GM21390 (cell line): ENCODE measurements at regions not wholly inside any gene's neighbourhood (a gene's known extent, or its start where the extent isn't known, plus 50 kb on each side); places are given as distances from the start of the nearest gene placed in this dataset.

Experiments used
- ATAC-seq: cut with Tn5 transposase; IDR thresholded peaks from one replicate; pipeline ENCODE4 v1.9.1; 2021; ENCODE audit not compliant: unreplicated experiment

DNA sequence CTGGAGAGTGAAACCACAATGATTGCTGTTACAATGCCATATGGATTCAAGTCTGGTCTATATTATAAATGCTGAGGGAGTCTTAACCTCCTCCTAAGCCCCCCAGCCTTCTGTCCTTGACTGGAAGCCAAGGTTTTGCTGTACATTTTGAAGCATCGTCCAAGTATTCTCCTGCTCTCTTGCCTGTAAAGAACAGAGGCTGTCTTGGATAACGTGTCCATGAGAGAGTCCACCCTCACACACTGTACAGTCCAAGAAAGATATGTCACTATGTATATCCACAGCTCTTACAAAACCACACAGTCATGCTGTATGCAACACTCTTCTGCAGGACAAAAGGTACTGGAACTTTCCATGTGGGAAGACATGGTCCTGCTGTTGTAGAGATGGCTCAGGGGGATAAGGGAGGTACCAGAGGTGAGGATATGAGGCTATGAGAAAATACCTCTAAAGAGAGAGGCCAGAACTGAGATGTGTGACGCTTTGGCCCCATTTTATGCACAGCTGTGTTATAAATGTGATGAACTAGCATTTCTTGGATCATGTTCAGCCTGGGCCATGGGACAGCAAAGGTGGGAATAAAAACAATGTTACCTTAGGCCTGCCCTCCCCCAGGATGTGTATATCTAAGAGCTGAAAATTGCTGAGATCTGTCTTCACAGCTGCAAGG is 678.6 kb downstream of the IQCM start:
- no peak for ATAC-seq

DNA sequence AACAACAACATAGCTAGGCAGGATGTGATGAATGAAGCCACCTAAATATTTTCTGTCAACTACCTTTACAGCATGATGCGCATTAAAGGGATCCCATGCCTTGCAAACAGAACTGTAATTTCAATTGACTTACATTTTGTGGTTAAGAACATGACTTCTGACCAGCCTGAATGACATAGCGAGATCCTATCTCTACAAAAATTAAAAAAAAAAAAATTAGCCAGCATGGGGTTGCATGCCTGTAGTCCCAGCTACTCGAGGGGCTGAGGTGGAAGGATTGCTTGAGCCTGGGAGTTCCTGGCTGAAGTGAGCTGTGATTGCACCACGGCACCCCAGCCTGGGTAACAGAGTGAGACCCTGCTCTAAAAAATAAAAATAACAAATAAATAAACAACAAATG is 680.6 kb downstream of the IQCM start:
- no peak for ATAC-seq

DNA sequence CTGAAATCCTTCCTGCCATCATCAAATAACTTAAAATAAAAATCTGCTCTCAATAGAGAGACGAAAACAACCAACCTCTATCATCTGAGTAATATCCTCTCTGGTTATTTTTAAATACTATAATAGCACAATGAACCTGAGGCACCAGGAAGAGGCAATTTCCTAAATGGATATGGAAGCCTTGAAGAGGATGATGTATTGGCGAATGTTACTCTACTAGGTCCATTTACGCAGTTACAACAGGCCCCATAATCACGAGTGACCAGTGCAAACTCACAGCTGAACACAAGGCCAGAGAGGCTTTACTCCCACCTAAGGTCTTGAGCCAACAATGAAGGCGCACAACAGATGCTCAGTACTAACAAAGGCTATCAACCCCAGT is 678.8 kb upstream of the NR3C2 start:
- ATAC-seq, result no peak

DNA sequence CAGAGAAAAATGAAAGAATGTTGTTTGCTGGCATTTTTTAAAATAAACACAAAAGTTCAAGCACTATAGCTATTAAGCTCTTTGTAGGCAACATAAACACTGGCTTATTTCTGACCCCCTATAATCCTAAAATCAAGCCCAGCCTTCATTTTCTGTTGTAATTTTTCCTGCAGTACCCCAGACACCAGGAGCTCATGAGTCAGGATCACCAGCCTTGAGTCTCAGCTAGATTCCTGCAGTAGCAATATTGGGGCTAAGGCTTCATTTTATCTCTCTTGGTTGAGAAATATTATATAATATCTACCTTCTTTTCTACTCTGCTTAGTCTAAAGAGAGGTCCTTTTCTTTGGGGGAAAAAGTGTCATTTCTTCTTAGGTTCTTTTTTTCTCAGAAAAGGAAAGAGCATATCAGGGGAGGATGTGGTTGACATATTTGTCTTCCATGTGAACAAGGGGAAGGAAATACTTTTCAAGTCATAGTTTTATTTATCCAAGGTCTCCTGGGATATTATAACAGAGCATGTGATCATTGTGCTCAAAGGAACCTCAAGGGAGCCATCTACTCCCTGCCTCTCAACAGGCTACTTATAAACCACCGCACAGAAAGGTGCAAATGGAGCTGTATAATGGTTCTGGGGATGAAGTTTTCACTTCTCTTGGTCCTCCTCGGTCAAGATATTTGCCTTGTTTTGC is 678.3 kb upstream of the NR3C2 start:
- ATAC-seq, result no peak

DNA sequence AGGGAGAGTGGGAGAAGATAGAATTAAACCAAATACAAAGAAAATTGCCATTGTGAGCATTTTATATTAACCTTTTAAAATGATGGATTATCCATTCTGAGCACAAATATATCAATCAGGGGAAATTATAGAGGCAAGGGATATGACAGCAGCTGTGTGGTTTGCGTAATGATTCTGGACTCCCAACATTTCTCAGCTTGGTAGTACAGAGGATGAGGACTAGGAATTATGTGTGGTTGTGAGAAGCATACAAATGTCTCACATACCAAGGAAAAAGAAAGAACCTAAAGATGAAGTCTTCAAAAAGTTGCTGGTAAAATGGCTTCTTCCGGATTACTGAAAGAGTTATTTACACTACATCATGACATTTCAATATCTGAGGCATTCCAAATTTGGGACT is 674.6 kb upstream of the NR3C2 start:
- ATAC-seq, result no peak

DNA sequence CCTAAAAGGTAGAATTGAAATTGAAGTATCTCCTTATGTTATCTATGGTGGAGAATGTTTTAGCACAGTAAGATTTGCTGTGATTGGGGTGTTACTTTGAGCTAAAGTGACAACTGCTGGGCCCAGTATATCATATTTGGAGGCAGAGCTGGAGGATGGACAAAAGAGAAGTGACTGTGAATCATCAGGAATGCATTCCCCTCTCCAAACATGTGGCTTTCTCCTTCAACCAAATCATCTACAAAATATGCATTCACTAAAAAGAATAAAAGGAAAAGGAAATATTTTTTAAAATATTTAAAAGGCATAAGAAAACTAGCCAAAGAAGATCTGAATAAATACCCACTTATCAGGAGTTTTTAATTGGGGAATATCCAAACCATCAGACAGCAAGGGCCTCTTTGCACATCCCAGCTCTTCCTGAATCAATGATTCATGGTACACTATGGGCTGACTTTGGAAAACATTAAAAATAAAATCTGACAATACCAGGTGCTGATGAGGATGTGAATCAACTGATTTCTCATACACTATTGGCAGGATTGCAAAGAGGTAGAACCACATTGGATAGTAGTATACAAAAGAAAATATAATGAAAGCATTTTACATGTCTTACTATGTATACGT is 671.7 kb upstream of the NR3C2 start:
- ATAC-seq, result no peak

DNA sequence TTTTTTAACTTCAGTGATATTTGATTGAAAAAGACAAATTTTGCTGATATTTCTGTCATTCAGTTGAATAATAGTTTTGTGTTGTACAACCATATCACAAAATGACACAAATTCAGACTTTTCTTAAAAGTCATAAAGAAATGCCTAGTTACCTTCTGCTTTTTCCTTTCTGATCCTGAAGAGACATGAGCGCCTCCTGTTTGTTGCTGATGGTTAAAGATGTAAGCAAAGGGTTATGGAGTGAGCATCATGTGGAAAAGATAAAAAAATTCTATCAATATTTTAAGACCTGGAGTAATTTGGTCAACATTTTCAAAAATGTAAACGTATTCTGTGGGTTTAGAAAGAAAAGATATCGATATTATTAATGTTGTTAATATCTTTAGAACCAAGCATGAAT is 669.9 kb upstream of the NR3C2 start:
- no peak for ATAC-seq

DNA sequence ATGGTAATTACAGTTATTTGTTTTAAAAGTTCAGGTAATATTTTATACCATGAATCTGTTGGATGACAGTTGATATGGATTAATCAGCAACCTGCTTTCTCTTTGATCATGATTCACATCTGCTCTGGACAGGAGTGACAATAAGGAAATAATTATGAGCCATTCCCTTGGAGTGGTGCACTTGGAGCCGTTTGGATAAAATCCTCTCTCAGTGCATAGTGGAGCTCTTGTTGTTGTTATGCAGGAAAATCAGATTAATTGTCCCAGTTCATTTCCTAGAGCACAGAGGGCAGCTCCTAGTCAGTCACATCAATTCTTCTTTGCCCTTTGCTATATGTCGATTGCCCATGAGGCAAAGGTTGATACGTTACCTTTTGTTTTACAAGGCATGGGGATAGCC is 668.3 kb upstream of the NR3C2 start:
- ATAC-seq, result no peak

DNA sequence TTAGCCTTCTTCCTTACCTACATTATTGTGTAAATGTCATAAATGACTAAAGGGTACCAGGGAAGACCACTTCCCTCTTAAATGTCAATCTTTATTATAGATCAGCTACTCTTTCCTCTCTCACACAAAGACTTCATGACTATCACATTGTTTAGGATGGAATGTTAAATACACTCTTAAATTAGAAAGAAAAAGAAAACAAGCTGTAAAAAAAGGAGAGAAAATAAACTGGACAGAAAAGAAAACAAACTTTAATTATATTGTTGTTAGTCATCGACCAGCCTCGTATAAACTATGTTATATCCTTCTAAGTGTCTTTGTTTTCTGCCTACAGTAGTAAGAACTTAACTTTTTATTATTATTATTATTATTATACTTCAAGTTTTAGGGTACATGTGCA is 666.4 kb upstream of the NR3C2 start:
- ATAC-seq, result no peak

DNA sequence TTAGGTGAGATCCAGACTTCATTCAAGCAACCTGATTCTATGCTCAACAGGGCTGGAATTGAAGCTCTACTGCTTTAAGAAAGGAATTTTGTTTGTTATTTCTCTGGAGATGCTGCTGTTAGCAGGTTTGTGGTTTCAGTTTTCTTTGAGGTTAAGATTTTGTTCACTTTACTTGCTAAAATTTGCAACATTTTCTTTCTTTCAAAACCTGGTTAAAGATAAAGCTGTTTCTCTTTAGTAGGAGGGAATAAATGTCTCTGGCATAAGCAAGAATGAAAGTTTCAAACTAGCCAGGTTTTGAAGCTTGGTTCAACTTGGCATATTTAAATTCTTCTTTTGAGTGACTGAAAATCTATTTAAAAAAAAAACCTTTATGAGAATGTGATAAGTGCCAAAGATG is 660.6 kb upstream of the NR3C2 start:
- no peak for ATAC-seq

DNA sequence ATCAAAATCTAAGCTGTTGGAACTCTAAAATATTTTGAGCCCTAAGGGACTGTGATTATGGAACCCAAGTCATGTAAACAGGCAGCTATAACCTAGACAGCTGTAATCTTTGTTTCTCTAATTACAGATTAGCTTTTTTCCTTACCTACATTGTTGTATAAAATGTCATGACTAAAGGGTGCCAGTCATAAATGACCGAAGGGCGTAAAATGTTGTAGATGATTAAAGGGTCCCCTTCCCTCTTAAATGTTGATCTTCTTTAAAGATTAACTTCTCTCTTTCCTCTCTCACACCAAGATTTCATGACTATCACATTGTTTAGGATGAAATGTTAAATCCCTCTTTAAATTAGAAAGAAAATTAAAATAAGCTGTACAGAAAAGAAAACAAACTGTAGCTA is 659.4 kb upstream of the NR3C2 start:
- ATAC-seq, result no peak

DNA sequence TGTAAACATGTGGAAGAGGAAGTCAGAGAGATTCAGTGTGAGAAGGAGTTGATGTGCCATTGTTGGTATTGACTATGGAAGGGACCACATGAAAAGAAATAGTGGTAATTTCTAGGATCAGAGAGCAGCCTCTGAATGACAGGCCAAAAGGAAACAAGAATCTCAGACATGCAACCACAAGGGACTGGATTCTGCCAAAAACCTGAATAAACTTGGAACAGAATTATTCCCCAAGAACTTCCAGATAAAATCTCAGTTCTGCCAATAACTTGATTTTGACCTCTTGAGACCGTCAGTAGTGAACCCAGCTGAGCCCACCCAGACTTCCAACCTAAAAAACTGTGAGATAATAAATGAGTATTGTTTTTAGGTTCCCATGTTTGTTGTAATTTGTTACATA is 653.6 kb upstream of the NR3C2 start:
- no peak for ATAC-seq

DNA sequence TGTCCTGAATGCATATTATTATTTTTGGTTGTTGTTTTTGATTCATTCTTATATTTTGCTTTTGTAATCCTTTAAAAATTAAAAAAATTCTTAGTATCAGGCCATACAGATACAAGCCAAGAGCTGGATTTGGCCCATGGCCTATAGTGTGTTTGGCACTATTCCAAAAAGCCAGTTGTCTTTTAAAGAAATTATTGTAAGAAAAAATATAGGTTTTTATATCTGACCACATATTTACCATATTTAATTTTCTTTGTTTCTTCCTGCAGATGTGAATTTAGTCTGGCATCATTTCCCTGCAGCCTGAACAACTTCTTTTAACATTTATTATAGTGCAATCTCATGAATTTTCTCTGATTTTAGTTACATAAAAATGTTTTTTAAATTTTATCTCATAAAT is 652.8 kb upstream of the NR3C2 start:
- no peak for ATAC-seq

DNA sequence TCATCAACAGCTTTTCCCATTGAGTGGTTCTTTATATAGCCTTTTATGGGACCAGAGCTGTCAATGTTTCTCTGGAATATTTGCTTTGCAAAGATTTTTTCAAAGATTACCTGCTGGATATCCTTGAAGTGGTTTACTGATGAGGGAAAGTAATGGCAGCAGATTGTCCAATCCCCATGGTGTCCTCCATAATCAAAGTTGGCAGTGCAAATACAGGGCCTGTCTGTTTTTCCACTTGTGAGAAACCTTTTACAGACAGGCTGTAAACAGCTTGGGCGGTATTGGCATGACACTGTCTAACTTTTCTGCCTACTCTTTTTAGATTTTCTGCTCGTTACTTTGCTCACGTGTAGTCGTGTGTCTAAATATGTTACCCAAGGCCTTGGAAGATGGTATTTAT is 641.9 kb upstream of the NR3C2 start:
- ATAC-seq, result no peak

DNA sequence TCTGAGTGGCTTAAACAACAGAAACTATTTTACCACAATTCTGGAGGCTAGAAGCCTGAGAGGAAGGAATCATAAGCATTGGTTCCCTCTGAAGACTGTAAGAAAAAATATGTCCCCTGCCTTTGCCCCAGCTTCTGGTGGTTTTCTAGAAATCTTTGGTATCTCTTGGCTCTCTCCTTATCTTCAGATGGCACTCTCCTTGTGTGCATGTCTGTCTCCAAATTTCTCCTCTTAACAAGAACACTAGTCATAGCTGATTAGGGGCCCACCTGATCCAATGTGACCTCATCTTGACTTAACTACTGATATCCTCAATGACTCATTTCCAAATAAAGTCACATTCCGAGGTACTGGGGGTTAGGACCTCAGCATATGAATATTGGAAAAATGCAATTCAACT is 635.0 kb upstream of the NR3C2 start:
- ATAC-seq, result no peak

DNA sequence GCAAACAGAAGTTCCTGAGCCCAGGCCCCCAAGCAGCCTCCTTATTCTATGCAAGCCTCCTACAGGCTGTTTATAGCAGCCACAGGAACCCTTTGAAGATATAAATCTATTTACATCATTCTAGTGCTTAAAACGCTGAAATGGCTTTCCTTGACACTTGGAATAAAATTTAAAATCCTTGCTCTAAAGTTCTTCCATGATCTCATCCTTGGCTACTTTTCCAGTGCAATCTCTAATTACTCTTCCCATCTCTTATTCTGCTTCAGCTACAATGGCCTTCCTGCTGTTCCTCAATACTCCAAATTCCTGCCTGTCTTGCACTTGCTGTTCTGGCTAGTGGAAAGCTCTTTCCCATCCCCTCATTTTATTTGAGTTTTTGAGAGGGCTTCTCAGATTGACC is 634.2 kb upstream of the NR3C2 start:
- ATAC-seq, result no peak

DNA sequence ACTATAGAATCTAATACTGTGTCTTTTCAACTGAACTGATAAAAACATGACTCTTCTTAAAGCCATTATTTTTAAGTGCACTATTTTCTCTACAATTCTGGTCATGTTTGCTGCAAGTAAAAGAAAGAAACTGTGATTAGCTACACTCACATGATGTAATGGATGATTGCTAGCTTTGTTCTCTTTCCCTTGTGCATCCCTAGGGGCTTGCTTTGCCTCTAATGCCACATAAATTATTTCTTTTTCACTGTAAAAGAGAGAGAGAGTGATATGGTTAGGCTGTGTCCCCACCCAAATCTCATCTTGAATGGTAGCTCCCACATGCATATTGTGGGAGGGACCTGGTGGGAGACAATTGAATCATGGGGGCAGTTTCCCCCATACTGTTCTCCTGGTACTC is 630.2 kb upstream of the NR3C2 start:
- no peak for ATAC-seq

DNA sequence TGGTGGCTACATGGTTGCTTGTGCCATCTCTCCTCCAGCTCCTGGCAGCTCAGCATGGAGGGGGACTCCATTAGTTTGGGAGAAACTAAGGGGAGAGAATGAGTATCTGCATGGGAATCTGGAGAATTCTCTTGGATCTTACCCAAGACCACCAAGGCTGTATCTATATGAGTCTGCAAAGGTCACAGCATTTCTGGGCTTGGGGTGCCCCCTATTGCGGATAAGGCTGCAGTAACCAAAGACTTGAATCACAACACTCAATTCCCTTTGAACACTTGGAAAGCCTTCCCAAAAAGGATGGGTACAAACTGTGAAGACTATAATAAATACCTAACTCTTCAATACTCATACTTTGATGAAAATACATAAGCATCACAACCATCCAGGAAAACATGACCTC is 623.5 kb upstream of the NR3C2 start:
- no peak for ATAC-seq

DNA sequence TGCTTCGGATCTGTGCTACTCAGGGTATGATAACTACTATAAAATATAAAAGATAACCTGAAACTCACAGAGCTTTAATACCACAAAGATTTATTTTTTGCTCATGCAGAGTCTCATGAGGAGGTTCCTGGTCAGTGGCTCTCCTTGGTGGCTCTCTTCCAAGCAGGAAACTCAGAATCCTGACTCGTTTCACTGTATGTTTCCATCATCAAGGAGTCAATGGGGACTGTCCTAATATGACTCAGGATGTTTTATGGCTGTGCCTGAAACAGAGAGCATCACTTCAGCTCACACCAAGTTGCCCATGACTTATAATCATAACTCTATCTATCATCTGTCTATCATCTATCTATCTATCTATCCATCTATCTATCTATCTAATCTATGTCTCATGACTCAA is 620.8 kb upstream of the NR3C2 start:
- no peak for ATAC-seq

DNA sequence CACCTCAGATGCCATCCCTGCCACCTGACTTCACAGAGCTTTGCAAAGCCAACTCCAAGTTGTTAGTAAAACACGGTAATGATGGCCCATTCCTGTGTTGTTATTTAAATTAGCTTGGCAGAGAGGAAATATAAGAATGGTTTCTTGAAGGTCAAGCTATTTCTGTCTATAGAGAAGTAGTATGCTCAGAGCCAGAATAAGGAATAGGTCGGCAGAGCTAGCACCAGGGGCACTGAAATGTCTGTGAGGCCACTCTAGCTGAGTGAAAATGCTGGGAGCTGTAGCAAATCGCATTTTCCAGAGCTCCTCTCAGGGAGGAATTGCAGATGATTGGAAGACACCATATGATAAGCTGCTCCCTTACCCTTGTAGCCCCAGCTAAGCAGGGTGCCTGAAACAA is 615.4 kb upstream of the NR3C2 start:
- no peak for ATAC-seq

DNA sequence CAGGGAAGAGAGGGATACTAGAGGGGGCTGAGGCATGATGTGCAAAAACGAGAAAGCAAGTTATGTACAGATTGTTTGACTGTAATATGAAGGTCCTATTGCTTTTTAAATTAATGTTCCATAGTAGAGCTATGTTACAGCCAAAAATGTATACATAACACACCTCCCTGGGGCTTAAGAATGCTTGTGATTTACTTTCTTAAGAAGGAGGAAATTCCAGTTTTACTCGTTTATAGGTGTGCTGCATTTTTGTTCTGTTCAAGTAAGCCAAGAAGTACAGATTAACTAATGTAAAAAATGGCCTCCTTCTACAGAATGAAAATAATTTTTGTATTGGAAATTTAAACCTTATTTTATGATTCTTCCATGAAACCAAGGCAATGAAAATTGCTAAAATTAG is 614.4 kb upstream of the NR3C2 start:
- no peak for ATAC-seq

DNA sequence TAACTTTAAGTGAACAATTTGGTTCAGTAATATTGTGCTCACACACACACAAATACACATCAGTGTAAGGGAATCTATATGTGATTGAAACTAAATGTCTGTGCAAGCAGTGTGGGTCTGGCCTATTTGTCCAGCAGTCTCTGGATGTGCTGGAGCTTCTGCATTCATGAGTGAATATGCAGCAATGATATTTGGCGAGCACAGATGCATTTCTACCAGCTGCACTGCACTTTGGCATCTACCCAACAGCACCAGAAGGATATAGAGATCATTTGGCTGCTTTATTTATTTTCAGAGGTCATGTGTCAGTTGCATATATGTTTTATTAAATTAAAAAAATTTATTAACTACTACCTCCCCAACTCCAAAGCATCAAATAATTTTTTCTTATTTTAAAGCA is 613.4 kb upstream of the NR3C2 start:
- no peak for ATAC-seq

DNA sequence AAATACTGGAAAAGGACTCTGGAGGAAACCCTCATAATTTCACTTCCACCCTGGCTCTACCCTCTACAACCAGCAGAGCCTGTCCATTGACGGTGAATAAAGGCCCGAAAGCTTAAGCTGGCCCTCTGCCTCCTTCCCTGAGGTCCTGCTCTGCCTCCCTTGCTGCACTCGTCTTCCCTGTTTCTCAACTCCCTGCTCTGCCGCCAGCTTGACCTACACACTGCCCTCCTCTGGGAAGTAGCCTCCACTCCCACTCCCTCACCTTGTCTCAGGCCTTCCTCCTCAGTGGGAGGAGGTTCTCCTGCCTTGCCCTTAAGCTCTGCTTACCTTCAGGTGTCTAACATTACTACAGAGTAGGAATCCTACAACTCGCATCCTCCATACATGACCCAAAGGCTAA is 608.6 kb upstream of the NR3C2 start:
- no peak for ATAC-seq
